GM23338 (cell line): ENCODE measurements at regions not wholly inside any gene's neighbourhood (a gene's known extent, or its start where the extent isn't known, plus 50 kb on each side); places are given as distances from the start of the nearest gene placed in this dataset.
A peak's percentile ranks its signal among the peaks of the same experiment; 100 is the strongest.

Source experiments
- ATAC-seq: fragments of 200-7000 bp; cut with Tn5 transposase; 3 replicates; pipeline ENCODE4 v1.9.1; 2020
- DNase-seq: peaks from one replicate; pipeline ENCODE4 v3.0.0-alpha.2; 2015; ENCODE audit warnings: low spot score
- H2AFZ ChIP-seq: fragments of 200-600 bp; sonication (generic); 2 replicates; pipeline ENCODE4 v1.8.0; 2016; ENCODE audit warnings: antibody characterized with exemption, mild to moderate bottlenecking, moderate library complexity
- H3F3A ChIP-seq: fragments of 200-600 bp; sonication (generic); replicated peaks from 2 replicates; pipeline ENCODE4 v1.8.0; 2017; ENCODE audit warnings: antibody characterized with exemption, mixed run types, low read depth
- H3K27ac ChIP-seq: fragments of 200-600 bp; sonication (generic); 2 replicates; pipeline ENCODE4 v1.6.1; 2016; ENCODE audit warnings: low read depth
- H3K27me3 ChIP-seq: fragments of 200-600 bp; sonication (generic); 2 replicates; pipeline ENCODE4 v1.8.0; 2016; ENCODE audit warnings: mild to moderate bottlenecking, mixed run types, moderate library complexity; ENCODE audit not compliant: insufficient read depth
- H3K36me3 ChIP-seq: fragments of 200-600 bp; sonication (generic); 2 replicates; pipeline ENCODE4 v1.8.0; 2016; ENCODE audit warnings: mild to moderate bottlenecking; ENCODE audit not compliant: insufficient read depth
- H3K4me1 ChIP-seq: fragments of 200-600 bp; sonication (generic); 2 replicates; pipeline ENCODE4 v1.8.0; 2016; ENCODE audit warnings: mild to moderate bottlenecking, moderate library complexity; ENCODE audit not compliant: insufficient read depth
- H3K4me2 ChIP-seq: fragments of 200-600 bp; sonication (generic); 2 replicates; pipeline ENCODE4 v1.7.1; 2017; ENCODE audit warnings: mixed run types
- H3K4me3 ChIP-seq: fragments of 200-600 bp; sonication (generic); 2 replicates; pipeline ENCODE4 v1.6.1; 2016; ENCODE audit warnings: mixed run types
- H3K79me2 ChIP-seq: fragments of 200-600 bp; sonication (generic); replicated peaks from 2 replicates; pipeline ENCODE4 v1.8.0; 2017; ENCODE audit warnings: mild to moderate bottlenecking; ENCODE audit not compliant: insufficient read depth
- H3K9me2 ChIP-seq: fragments of 200-600 bp; sonication (generic); 2 replicates; pipeline ENCODE4 v1.8.0; 2017; ENCODE audit not compliant: insufficient read depth
- H4K20me1 ChIP-seq: fragments of 200-600 bp; sonication (generic); replicated peaks from 2 replicates; pipeline ENCODE4 v1.8.0; 2017; ENCODE audit warnings: mild to moderate bottlenecking; ENCODE audit not compliant: insufficient read depth
- H3K27ac Mint-ChIP-seq: 2 replicates; pipeline ENCODE4 v1.8.0; 2020; ENCODE audit warnings: inconsistent platforms, mild to moderate bottlenecking, moderate library complexity, mixed read lengths
- H3K27me3 Mint-ChIP-seq: 3 replicates; pipeline ENCODE4 v1.8.0; 2022; ENCODE audit warnings: low read depth, mild to moderate bottlenecking, moderate library complexity, mixed read lengths, inconsistent platforms; ENCODE audit not compliant: insufficient read depth, poor library complexity
- H3K36me3 Mint-ChIP-seq: 3 replicates; pipeline ENCODE4 v1.8.0; 2021; ENCODE audit warnings: low read depth, mild to moderate bottlenecking, inconsistent platforms, moderate library complexity, mixed read lengths
- H3K4me1 Mint-ChIP-seq: 3 replicates; pipeline ENCODE4 v1.8.0; 2020; ENCODE audit warnings: mild to moderate bottlenecking, inconsistent platforms, mixed read lengths
- H3K4me3 Mint-ChIP-seq: 3 replicates; pipeline ENCODE4 v1.8.0; 2021; ENCODE audit warnings: moderate library complexity, mild to moderate bottlenecking, inconsistent platforms, mixed read lengths
- H3K9me3 Mint-ChIP-seq: 3 replicates; pipeline ENCODE4 v1.8.0; 2020; ENCODE audit warnings: moderate library complexity, mild to moderate bottlenecking, inconsistent platforms, mixed read lengths
- CREB1 ChIP-seq: fragments of 250-450 bp; sonication (Bioruptor Pico); IDR thresholded peaks from 2 replicates; pipeline ENCODE4 v1.5.0; 2020; ENCODE audit warnings: low read depth, mild to moderate bottlenecking, moderate library complexity
- CTCF ChIP-seq, 2 experiments: fragments of 200-600 bp in 1 of 2; sonication (generic) in 1 of 2; conservative IDR thresholded peaks; 2 replicates each; pipeline versions ENCODE4 v1.5.1 to v1.6.1; 2016 to 2017; ENCODE audit warnings: antibody characterized with exemption in 2 of 2, low read depth in 2 of 2, mild to moderate bottlenecking in 2 of 2, moderate library complexity in 1 of 2
- EZH2 ChIP-seq: fragments of 200-600 bp; sonication (generic); IDR thresholded peaks from one replicate; pipeline ENCODE4 v1.8.0; 2017; ENCODE audit warnings: antibody characterized with exemption, mild to moderate bottlenecking, low read depth; ENCODE audit not compliant: unreplicated experiment
- EZH2phosphoT487 ChIP-seq: fragments of 200-600 bp; sonication (generic); IDR thresholded peaks from one replicate; pipeline ENCODE4 v1.8.1; 2018; ENCODE audit warnings: antibody characterized with exemption; ENCODE audit not compliant: unreplicated experiment
- JUNB ChIP-seq: IDR thresholded peaks from one replicate; pipeline ENCODE4 v1.6.1; 2016; ENCODE audit warnings: antibody characterized with exemption; ENCODE audit not compliant: unreplicated experiment
- NANOG ChIP-seq: IDR thresholded peaks from 2 replicates; pipeline ENCODE4 v1.6.1; 2016; ENCODE audit warnings: antibody characterized with exemption, borderline replicate concordance
- POLR2AphosphoS5 ChIP-seq: IDR thresholded peaks from 2 replicates; pipeline ENCODE4 v1.6.1; 2016; ENCODE audit warnings: antibody characterized with exemption, low read depth
- REST ChIP-seq: IDR thresholded peaks from one replicate; pipeline ENCODE4 v1.6.1; 2018; ENCODE audit warnings: antibody characterized with exemption; ENCODE audit not compliant: unreplicated experiment
- STAT1 ChIP-seq: IDR thresholded peaks from one replicate; pipeline ENCODE4 v1.6.1; 2016; ENCODE audit warnings: antibody characterized with exemption; ENCODE audit not compliant: unreplicated experiment
- ZNF114 ChIP-seq: fragments of 250-450 bp; sonication (Bioruptor Pico); IDR thresholded peaks from 2 replicates; pipeline ENCODE4 v1.5.0; 2020; ENCODE audit warnings: mild to moderate bottlenecking, moderate library complexity
- ZNF331 ChIP-seq: fragments of 250-450 bp; sonication (Bioruptor Pico); IDR thresholded peaks from 2 replicates; pipeline ENCODE4 v1.5.0; 2020; ENCODE audit warnings: low read depth, mild to moderate bottlenecking, moderate library complexity
- TF ChIP-seq, protein P1 (sequence below): fragments of 250-450 bp; sonication (Bioruptor Pico); IDR thresholded peaks from 2 replicates; pipeline ENCODE4 v1.5.0; 2020; ENCODE audit warnings: mild to moderate bottlenecking, moderate library complexity
- TF ChIP-seq, protein P2 (sequence below): IDR thresholded peaks from 2 replicates; pipeline ENCODE4 v1.6.1; 2016; ENCODE audit warnings: antibody characterized with exemption

- Mint-ChIP-seq H3K4me3 (no peak overlapping the region), H3K27ac (no peak overlapping the region), H3K9me3 (no peaks in the 10 kb centered on the region), H3K4me1 (peaks cover 10% of the 10 kb centered on the region), H3K27me3 (peaks cover 1% of the 10 kb centered on the region), H3K36me3 (no peaks in the 10 kb centered on the region)
- TF ChIP-seq NANOG (no peak), ZNF114 (CRISPR knock-in tag) (no peak), ZNF331 (no peak), POLR2AphosphoS5 (no peak), CTCF (conservative IDR thresholded peaks at IDR 0.05; ENCODE audit: low read depth in 2 of 2) (no peak), JUNB (no peak), REST (no peak), STAT1 (no peak), EZH2phosphoT487 (no peak), EZH2 (no peak), CREB1 (CRISPR knock-in tag) (no peak)
- TF ChIP-seq, protein P1, sequence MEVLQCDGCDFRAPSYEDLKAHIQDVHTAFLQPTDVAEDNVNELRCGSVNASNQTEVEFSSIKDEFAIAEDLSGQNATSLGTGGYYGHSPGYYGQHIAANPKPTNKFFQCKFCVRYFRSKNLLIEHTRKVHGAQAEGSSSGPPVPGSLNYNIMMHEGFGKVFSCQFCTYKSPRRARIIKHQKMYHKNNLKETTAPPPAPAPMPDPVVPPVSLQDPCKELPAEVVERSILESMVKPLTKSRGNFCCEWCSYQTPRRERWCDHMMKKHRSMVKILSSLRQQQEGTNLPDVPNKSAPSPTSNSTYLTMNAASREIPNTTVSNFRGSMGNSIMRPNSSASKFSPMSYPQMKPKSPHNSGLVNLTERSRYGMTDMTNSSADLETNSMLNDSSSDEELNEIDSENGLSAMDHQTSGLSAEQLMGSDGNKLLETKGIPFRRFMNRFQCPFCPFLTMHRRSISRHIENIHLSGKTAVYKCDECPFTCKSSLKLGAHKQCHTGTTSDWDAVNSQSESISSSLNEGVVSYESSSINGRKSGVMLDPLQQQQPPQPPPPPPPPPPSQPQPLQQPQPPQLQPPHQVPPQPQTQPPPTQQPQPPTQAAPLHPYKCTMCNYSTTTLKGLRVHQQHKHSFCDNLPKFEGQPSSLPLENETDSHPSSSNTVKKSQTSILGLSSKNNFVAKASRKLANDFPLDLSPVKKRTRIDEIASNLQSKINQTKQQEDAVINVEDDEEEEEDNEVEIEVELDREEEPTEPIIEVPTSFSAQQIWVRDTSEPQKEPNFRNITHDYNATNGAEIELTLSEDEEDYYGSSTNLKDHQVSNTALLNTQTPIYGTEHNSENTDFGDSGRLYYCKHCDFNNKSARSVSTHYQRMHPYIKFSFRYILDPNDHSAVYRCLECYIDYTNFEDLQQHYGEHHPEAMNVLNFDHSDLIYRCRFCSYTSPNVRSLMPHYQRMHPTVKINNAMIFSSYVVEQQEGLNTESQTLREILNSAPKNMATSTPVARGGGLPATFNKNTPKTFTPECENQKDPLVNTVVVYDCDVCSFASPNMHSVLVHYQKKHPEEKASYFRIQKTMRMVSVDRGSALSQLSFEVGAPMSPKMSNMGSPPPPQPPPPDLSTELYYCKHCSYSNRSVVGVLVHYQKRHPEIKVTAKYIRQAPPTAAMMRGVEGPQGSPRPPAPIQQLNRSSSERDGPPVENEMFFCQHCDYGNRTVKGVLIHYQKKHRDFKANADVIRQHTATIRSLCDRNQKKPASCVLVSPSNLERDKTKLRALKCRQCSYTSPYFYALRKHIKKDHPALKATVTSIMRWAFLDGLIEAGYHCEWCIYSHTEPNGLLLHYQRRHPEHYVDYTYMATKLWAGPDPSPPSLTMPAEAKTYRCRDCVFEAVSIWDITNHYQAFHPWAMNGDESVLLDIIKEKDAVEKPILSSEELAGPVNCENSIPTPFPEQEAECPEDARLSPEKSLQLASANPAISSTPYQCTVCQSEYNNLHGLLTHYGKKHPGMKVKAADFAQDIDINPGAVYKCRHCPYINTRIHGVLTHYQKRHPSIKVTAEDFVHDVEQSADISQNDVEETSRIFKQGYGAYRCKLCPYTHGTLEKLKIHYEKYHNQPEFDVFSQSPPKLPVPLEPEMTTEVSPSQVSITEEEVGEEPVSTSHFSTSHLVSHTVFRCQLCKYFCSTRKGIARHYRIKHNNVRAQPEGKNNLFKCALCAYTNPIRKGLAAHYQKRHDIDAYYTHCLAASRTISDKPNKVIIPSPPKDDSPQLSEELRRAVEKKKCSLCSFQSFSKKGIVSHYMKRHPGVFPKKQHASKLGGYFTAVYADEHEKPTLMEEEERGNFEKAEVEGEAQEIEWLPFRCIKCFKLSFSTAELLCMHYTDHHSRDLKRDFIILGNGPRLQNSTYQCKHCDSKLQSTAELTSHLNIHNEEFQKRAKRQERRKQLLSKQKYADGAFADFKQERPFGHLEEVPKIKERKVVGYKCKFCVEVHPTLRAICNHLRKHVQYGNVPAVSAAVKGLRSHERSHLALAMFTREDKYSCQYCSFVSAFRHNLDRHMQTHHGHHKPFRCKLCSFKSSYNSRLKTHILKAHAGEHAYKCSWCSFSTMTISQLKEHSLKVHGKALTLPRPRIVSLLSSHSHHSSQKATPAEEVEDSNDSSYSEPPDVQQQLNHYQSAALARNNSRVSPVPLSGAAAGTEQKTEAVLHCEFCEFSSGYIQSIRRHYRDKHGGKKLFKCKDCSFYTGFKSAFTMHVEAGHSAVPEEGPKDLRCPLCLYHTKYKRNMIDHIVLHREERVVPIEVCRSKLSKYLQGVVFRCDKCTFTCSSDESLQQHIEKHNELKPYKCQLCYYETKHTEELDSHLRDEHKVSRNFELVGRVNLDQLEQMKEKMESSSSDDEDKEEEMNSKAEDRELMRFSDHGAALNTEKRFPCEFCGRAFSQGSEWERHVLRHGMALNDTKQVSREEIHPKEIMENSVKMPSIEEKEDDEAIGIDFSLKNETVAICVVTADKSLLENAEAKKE (CRISPR knock-in tag), result no peak
- TF ChIP-seq, protein P2, sequence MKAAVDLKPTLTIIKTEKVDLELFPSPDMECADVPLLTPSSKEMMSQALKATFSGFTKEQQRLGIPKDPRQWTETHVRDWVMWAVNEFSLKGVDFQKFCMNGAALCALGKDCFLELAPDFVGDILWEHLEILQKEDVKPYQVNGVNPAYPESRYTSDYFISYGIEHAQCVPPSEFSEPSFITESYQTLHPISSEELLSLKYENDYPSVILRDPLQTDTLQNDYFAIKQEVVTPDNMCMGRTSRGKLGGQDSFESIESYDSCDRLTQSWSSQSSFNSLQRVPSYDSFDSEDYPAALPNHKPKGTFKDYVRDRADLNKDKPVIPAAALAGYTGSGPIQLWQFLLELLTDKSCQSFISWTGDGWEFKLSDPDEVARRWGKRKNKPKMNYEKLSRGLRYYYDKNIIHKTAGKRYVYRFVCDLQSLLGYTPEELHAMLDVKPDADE, result no peak
- Histone ChIP-seq H3K4me2 (no peak overlapping the region), H3F3A (no peaks in the 10 kb centered on the region), H3K27ac (no peak overlapping the region), H2AFZ (peak overlapping the region; percentile 5; the same call in 1 of the 2 replicates), H3K36me3 (no peaks in the 10 kb centered on the region), H3K4me3 (no peak overlapping the region), H3K4me1 (no peaks in the 10 kb centered on the region), H3K27me3 (no peaks in the 10 kb centered on the region), H3K9me2 (0 out of 2 replicates have a peak, but pooled peaks cover 3% of the 10 kb centered on the region), H3K79me2 (no peaks in the 10 kb centered on the region), H4K20me1 (no peaks in the 10 kb centered on the region)
- no peak for ATAC-seq
- DNase-seq, result no peak
Measured at GRCh38 chr15:47945872-47946650, 174.7 kb upstream of the SLC24A5 start.
